ENCODE measurements at regions not wholly inside any gene's neighbourhood (a gene's known extent, or its start where the extent isn't known, plus 50 kb on each side); places are given as distances from the start of the nearest gene placed in this dataset.

DNA sequence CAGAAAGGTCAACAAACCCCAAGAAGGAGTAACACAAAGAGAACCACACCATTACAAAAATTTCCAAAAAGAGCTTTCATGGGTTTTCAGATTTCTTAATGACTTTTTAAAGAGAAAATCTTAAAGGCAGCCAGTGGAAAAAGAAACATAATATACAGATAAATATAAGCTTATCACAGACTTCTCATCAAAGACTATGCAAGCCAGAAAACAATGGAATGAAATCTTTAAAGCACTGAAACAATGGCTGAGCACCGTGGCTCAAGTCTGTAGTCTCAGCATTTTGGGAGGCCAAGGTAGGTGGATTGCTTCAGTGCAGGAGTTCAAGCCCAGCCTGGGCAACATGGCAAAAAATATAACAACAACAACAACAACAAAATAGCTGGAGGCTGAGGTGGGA, 237.4 kb downstream of the CYP26B1 start:
- TF ChIP-seq POLR2A (IDR thresholded peaks at IDR 0.05) (no peak), POLR2AphosphoS5 (IDR thresholded peaks at IDR 0.05) (no peak)
- TF ChIP-seq, protein P1, sequence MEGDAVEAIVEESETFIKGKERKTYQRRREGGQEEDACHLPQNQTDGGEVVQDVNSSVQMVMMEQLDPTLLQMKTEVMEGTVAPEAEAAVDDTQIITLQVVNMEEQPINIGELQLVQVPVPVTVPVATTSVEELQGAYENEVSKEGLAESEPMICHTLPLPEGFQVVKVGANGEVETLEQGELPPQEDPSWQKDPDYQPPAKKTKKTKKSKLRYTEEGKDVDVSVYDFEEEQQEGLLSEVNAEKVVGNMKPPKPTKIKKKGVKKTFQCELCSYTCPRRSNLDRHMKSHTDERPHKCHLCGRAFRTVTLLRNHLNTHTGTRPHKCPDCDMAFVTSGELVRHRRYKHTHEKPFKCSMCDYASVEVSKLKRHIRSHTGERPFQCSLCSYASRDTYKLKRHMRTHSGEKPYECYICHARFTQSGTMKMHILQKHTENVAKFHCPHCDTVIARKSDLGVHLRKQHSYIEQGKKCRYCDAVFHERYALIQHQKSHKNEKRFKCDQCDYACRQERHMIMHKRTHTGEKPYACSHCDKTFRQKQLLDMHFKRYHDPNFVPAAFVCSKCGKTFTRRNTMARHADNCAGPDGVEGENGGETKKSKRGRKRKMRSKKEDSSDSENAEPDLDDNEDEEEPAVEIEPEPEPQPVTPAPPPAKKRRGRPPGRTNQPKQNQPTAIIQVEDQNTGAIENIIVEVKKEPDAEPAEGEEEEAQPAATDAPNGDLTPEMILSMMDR (IDR thresholded peaks at IDR 0.05 in 8 of 11, conservative IDR thresholded peaks at IDR 0.05 in 3 of 11): no peak

Data from spleen (tissue), 7 donors.